Liver (tissue), 8 donors: ENCODE measurements at regions not wholly inside any gene's neighbourhood (a gene's known extent, or its start where the extent isn't known, plus 50 kb on each side); places are given as distances from the start of the nearest gene placed in this dataset.

Experiments used
- DNase-seq: peaks from one replicate; pipeline ENCODE4 v3.0.0-alpha.2; 2017; ENCODE audit warnings: low spot score
- H3K27ac ChIP-seq, 2 donors: one replicate each; pipeline ENCODE4 v1.7.0; 2013; ENCODE audit warnings: inconsistent platforms in 2 of 2, low read length in 2 of 2, control low read depth in 1 of 2, low read depth in 1 of 2, mild to moderate bottlenecking in 1 of 2
- H3K27me3 ChIP-seq, 4 donors: one replicate each; pipeline versions ENCODE4 v1.6.1 to v1.7.0; 2013; ENCODE audit warnings: low read length in 3 of 4, inconsistent platforms in 1 of 4, mild to moderate bottlenecking in 1 of 4, moderate library complexity in 1 of 4; ENCODE audit not compliant: control insufficient read depth in 4 of 4, insufficient read depth in 4 of 4
- H3K36me3 ChIP-seq, 4 donors: one replicate each; pipeline versions ENCODE4 v1.6.1 to v1.7.0; 2013; ENCODE audit warnings: low read length in 3 of 4, mild to moderate bottlenecking in 3 of 4, low read depth in 1 of 4, moderate library complexity in 1 of 4; ENCODE audit not compliant: control insufficient read depth in 4 of 4, insufficient read depth in 3 of 4
- H3K4me1 ChIP-seq, 4 donors: one replicate each; pipeline versions ENCODE4 v1.6.1 to v1.7.0; 2013; ENCODE audit warnings: low read length in 3 of 4, mild to moderate bottlenecking in 3 of 4, moderate library complexity in 1 of 4; ENCODE audit not compliant: control insufficient read depth in 4 of 4, insufficient read depth in 4 of 4
- H3K4me3 ChIP-seq, 3 donors: one replicate each; pipeline versions ENCODE4 v1.6.1 to v1.7.0; 2013; ENCODE audit warnings: low read length in 3 of 3, control low read depth in 1 of 3, low read depth in 1 of 3, mild to moderate bottlenecking in 1 of 3
- H3K9ac ChIP-seq, 2 donors: one replicate each; pipeline ENCODE4 v1.7.0; 2013; ENCODE audit warnings: low read length in 2 of 2, mild to moderate bottlenecking in 2 of 2, moderate library complexity in 2 of 2, control low read depth in 1 of 2, low read depth in 1 of 2
- H3K9me3 ChIP-seq, 4 donors: one replicate each; pipeline versions ENCODE4 v1.6.1 to v1.7.0; 2013; ENCODE audit warnings: low read length in 3 of 4; ENCODE audit not compliant: control insufficient read depth in 4 of 4
- ATF3 ChIP-seq: IDR thresholded peaks from 2 replicates; pipeline ENCODE4 v1.6.1; 2016; ENCODE audit warnings: antibody characterized with exemption
- EGR1 ChIP-seq, 2 donors: IDR thresholded peaks; 2 replicates each; pipeline ENCODE4 v1.6.1; 2016 to 2018; ENCODE audit warnings: antibody characterized with exemption in 2 of 2, low read depth in 2 of 2
- FOXA1 ChIP-seq: IDR thresholded peaks from 2 replicates; pipeline ENCODE4 v1.6.1; 2016; ENCODE audit warnings: antibody characterized with exemption
- FOXA2 ChIP-seq: IDR thresholded peaks from 2 replicates; pipeline ENCODE4 v1.6.1; 2016; ENCODE audit warnings: antibody characterized with exemption
- GABPA ChIP-seq, 2 donors: IDR thresholded peaks in 1 of 2; conservative IDR thresholded peaks in 1 of 2; 2 replicates each; pipeline ENCODE4 v1.6.1; 2016; ENCODE audit warnings: antibody characterized with exemption in 2 of 2, mild to moderate bottlenecking in 1 of 2, moderate library complexity in 1 of 2
- HNF4A ChIP-seq, 2 donors: conservative IDR thresholded peaks; 2 replicates each; pipeline ENCODE4 v1.6.1; 2016; ENCODE audit warnings: antibody characterized with exemption in 2 of 2, mild to moderate bottlenecking in 2 of 2
- HNF4G ChIP-seq: IDR thresholded peaks from 2 replicates; pipeline ENCODE4 v1.6.1; 2016; ENCODE audit warnings: antibody characterized with exemption
- JUND ChIP-seq, 2 donors: IDR thresholded peaks; 2 replicates each; pipeline ENCODE4 v1.6.1; 2016; ENCODE audit warnings: antibody characterized with exemption in 2 of 2
- NR2F2 ChIP-seq: IDR thresholded peaks from 2 replicates; pipeline ENCODE4 v1.6.1; 2016; ENCODE audit warnings: antibody characterized with exemption
- RAD21 ChIP-seq, 2 donors: IDR thresholded peaks; 2 replicates each; pipeline ENCODE4 v1.6.1; 2016; ENCODE audit warnings: antibody characterized with exemption in 2 of 2, mild to moderate bottlenecking in 2 of 2
- RXRA ChIP-seq, 2 donors: IDR thresholded peaks; 2 replicates each; pipeline ENCODE4 v1.6.1; 2017 to 2018; ENCODE audit warnings: antibody characterized with exemption in 2 of 2, mild to moderate bottlenecking in 1 of 2
- SP1 ChIP-seq: IDR thresholded peaks from 2 replicates; pipeline ENCODE4 v1.6.1; 2018; ENCODE audit warnings: antibody characterized with exemption, mild to moderate bottlenecking
- TAF1 ChIP-seq: conservative IDR thresholded peaks from 2 replicates; pipeline ENCODE4 v1.6.1; 2016; ENCODE audit warnings: antibody characterized with exemption, mild to moderate bottlenecking
- YY1 ChIP-seq: IDR thresholded peaks from 2 replicates; pipeline ENCODE4 v1.6.1; 2016; ENCODE audit warnings: antibody characterized with exemption, mild to moderate bottlenecking
- ZBTB33 ChIP-seq: IDR thresholded peaks from 2 replicates; pipeline ENCODE4 v1.6.1; 2016; ENCODE audit warnings: antibody characterized with exemption
- WGBS: extraction: QIAGEN DNeasy Blood & Tissue Kit; methylation state at CpG from one replicate; pipeline ENCODE4 v1.1.7; 2013; 5-methylcytosine and 5-hydroxymethylcytosine counted together
- TF ChIP-seq, protein P1 (sequence below): IDR thresholded peaks from 2 replicates; pipeline ENCODE4 v1.6.1; 2016; ENCODE audit warnings: antibody characterized with exemption, mild to moderate bottlenecking
- TF ChIP-seq, protein P2 (sequence below): IDR thresholded peaks from 2 replicates; pipeline ENCODE4 v1.6.1; 2016; ENCODE audit warnings: antibody characterized with exemption
- TF ChIP-seq, protein P3 (sequence below): fragments of 150-350 bp; IDR thresholded peaks from 2 replicates; pipeline ENCODE4 v1.5.1; 2017; ENCODE audit warnings: improper control_type of control experiment, low read depth, low read length; ENCODE audit not compliant: missing input control
- donor health status: healthy.
- donor health status: healthy.
- donor health status: healthy.
- donor health status: healthy.
- donor health status: healthy.

DNA sequence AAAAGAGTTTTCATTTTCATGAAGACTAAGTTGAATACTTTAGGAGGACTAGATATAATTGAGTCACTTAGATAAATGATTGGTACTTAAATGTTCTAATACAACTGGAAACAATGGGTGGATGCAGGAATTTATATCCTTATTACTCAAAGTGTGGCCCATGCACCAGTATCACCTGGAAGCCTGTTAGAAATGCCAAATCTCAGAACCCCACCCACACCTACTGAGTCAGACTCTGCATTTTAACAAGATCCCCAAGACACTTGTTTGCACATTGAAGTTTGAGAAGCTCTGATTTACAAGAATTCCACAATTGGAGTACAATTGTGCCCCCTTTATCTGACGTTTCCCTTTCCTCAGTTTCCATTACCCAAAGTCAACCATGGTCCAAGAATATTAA, 239.0 kb downstream of the AUH start:
- TF ChIP-seq ATF3, result no peak
- TF ChIP-seq RAD21 (IDR thresholded peaks at IDR 0.05), result no peak
- TF ChIP-seq TAF1, result no peak
- TF ChIP-seq HNF4A (conservative IDR thresholded peaks at IDR 0.05), result no peak
- no peak for TF ChIP-seq EGR1 (IDR thresholded peaks at IDR 0.05; ENCODE audit: low read depth in 2 of 2)
- TF ChIP-seq GABPA (IDR thresholded peaks at IDR 0.05 in 1 of 2, conservative IDR thresholded peaks at IDR 0.05 in 1 of 2), result no peak
- TF ChIP-seq ZBTB33, result no peak
- TF ChIP-seq, protein P1, sequence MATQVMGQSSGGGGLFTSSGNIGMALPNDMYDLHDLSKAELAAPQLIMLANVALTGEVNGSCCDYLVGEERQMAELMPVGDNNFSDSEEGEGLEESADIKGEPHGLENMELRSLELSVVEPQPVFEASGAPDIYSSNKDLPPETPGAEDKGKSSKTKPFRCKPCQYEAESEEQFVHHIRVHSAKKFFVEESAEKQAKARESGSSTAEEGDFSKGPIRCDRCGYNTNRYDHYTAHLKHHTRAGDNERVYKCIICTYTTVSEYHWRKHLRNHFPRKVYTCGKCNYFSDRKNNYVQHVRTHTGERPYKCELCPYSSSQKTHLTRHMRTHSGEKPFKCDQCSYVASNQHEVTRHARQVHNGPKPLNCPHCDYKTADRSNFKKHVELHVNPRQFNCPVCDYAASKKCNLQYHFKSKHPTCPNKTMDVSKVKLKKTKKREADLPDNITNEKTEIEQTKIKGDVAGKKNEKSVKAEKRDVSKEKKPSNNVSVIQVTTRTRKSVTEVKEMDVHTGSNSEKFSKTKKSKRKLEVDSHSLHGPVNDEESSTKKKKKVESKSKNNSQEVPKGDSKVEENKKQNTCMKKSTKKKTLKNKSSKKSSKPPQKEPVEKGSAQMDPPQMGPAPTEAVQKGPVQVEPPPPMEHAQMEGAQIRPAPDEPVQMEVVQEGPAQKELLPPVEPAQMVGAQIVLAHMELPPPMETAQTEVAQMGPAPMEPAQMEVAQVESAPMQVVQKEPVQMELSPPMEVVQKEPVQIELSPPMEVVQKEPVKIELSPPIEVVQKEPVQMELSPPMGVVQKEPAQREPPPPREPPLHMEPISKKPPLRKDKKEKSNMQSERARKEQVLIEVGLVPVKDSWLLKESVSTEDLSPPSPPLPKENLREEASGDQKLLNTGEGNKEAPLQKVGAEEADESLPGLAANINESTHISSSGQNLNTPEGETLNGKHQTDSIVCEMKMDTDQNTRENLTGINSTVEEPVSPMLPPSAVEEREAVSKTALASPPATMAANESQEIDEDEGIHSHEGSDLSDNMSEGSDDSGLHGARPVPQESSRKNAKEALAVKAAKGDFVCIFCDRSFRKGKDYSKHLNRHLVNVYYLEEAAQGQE, result no peak
- TF ChIP-seq RXRA (IDR thresholded peaks at IDR 0.05), result no peak
- no peak for TF ChIP-seq JUND (IDR thresholded peaks at IDR 0.05)
- no peak for TF ChIP-seq YY1
- no peak for TF ChIP-seq FOXA2
- TF ChIP-seq SP1, result no peak
- TF ChIP-seq, protein P2, sequence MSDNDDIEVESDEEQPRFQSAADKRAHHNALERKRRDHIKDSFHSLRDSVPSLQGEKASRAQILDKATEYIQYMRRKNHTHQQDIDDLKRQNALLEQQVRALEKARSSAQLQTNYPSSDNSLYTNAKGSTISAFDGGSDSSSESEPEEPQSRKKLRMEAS, result no peak
- TF ChIP-seq, protein P3, sequence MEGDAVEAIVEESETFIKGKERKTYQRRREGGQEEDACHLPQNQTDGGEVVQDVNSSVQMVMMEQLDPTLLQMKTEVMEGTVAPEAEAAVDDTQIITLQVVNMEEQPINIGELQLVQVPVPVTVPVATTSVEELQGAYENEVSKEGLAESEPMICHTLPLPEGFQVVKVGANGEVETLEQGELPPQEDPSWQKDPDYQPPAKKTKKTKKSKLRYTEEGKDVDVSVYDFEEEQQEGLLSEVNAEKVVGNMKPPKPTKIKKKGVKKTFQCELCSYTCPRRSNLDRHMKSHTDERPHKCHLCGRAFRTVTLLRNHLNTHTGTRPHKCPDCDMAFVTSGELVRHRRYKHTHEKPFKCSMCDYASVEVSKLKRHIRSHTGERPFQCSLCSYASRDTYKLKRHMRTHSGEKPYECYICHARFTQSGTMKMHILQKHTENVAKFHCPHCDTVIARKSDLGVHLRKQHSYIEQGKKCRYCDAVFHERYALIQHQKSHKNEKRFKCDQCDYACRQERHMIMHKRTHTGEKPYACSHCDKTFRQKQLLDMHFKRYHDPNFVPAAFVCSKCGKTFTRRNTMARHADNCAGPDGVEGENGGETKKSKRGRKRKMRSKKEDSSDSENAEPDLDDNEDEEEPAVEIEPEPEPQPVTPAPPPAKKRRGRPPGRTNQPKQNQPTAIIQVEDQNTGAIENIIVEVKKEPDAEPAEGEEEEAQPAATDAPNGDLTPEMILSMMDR, result no peak
- TF ChIP-seq FOXA1, result no peak
- TF ChIP-seq HNF4G, result no peak
- no peak for TF ChIP-seq NR2F2
- Histone ChIP-seq H3K4me1 (peaks cover 0 to 3% (median 3%) of the 10 kb centered on the region in 4 donors), H3K4me3 (no peak overlapping the region), H3K9me3 (no peaks in the 10 kb centered on the region), H3K9ac (no peak overlapping the region), H3K27ac (no peak overlapping the region), H3K27me3 (no peaks in the 10 kb centered on the region), H3K36me3 (no peaks in the 10 kb centered on the region)
- no peak for DNase-seq
- WGBS, result 72% methylated on average over 1 of the region's 1 CpG
